AG09309 (cell line): ENCODE measurements at regions not wholly inside any gene's neighbourhood (a gene's known extent, or its start where the extent isn't known, plus 50 kb on each side); places are given as distances from the start of the nearest gene placed in this dataset.
A peak's percentile ranks its signal among the peaks of the same experiment; 100 is the strongest.

Experiments
- DNase-seq: peaks from one replicate; pipeline ENCODE4 v3.0.0-alpha.2; 2010; ENCODE audit warnings: low read depth
- H3K4me3 ChIP-seq: 2 replicates; pipeline ENCODE4 v1.5.1; 2011; ENCODE audit warnings: mild to moderate bottlenecking, low read depth, low read length, moderate library complexity; ENCODE audit not compliant: control insufficient read depth
- CTCF ChIP-seq: IDR thresholded peaks from 2 replicates; pipeline ENCODE4 v1.5.1; 2011; ENCODE audit warnings: mild to moderate bottlenecking, low read depth, low read length, inconsistent platforms; ENCODE audit not compliant: insufficient read depth, control insufficient read depth; ENCODE audit errors: missing control alignments

DNA sequence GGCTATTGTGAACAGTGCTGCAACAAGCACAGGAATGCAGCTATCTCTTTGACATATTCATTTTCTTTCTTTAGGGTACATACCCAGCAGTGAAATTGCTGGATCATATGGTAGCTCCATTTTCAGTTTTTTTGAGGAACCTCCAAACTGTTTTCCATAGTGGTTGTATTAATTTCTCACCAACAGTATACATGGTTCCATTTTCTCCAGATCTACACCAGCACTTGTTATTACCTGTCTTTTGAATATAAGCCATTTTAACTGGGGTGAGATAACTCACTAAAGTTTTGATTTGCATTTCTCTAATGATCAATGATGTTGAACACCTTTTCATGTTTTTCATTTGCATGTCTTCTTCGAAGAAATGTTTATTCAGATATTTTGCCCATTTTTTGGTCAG is 241.1 kb upstream of the AGTR2 start:
- no peak overlapping the region for H3K4me3 ChIP-seq
- TF ChIP-seq CTCF = no peak
- DNase-seq = no peak

DNA sequence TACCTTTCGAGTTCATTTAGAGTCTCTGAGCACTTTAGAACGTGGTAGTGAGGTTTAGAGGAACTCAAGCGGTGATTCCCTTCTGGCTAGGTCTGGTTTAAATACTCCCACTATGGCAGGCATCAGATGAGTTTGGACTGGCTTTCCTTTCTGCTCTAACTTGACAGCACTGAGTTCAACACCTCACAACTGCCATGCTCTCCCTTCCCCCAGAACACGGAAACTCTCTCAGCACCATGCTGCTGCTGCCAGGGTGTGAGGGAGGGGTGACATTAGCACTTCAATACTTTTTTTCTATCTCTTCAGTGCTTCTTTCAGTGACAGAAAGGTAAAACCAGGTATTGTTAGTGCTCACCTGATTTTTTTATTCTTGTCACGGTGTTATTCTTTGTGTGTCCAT is 234.5 kb upstream of the AGTR2 start:
- no peak for DNase-seq
- no peak for TF ChIP-seq CTCF
- no peak overlapping the region for H3K4me3 ChIP-seq

GRCh38 chrX:115939070-115939469 is 231.5 kb upstream of the AGTR2 start:
- TF ChIP-seq CTCF = no peak
- no peak overlapping the region for H3K4me3 ChIP-seq
- DNase-seq = no peak

- DNase-seq = no peak
- TF ChIP-seq CTCF = no peak
- no peak overlapping the region for H3K4me3 ChIP-seq
Observed at GRCh38 chrX:115939636-115940160, 230.8 kb upstream of the AGTR2 start.

DNA sequence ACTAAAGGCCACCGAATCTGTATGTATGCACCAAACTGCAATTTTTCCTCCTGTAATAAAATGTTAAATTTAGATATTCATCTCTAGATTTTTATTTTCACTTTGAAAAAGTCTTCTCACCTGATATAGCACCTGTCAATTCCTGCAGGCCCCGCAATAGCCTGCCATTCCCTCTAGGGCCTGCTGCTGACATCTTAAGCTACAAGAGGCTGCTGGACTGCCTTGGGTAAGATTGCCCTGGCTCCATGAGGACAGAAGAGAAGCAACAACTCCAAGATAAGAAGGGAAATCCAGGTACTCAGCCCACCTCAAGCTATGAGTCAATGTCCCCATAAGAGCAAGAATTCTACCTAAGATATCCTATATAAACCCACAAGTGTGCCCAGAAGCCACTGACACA is 230.2 kb upstream of the AGTR2 start:
- DNase-seq = no peak
- TF ChIP-seq CTCF = no peak
- no peak overlapping the region for H3K4me3 ChIP-seq

- peak overlapping the region; percentile 28 for H3K4me3 ChIP-seq
- peak; percentile 23 for DNase-seq
- peak; percentile 47 for TF ChIP-seq CTCF
Observed at GRCh38 chrX:115940888-115941332, 229.6 kb upstream of the AGTR2 start.

DNA sequence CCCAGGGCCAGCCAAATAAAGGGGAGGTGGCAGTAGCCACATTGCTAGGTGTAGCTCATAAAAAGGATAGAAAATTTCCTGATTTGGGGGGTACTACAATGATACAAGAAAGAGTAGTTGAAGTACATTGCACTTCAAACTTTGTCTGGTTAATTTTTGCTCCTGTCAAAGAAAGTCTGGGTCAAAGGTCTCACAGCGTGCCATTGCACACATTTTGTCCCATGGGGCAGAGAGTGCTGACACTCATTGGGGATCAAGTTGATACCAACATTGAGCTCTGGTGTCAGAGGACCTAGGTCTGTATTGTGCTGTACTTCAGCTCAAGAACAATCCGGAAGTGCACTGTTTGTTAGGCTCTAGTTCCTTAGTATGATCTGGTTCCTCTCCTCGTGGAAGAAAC is 229.2 kb upstream of the AGTR2 start:
- TF ChIP-seq CTCF = no peak

More for the DNA sequence above, 229.2 kb upstream of the AGTR2 start:
- DNase-seq = no peak
- no peak overlapping the region for H3K4me3 ChIP-seq
